GOT3 (cell line): ENCODE measurements at regions not wholly inside any gene's neighbourhood (a gene's known extent, or its start where the extent isn't known, plus 50 kb on each side); places are given as distances from the start of the nearest gene placed in this dataset.
"Not testable (repeated sequence)": the region's sequence is repeated elsewhere in the genome, so short reads cannot be mapped to it uniquely, and the experiment has no call there.

Source experiments
- DNase-seq: peaks from one replicate; lab custom pipeline; 2025; ENCODE audit warnings: mixed read lengths; lab: John Stamatoyannopoulos, UW

GRCh38 chr7:101146-102046 is 91.0 kb upstream of the FAM20C start:
- DNase-seq: no peak

- no peak for DNase-seq
Observed at GRCh38 chr7:102047-102711, 90.2 kb upstream of the FAM20C start.

- no peak for DNase-seq
Observed at GRCh38 chr7:102721-103120, 89.7 kb upstream of the FAM20C start.

GRCh38 chr7:103981-104380 is 88.4 kb upstream of the FAM20C start:
- DNase-seq: not testable (repeated sequence)

- no peak for DNase-seq
Observed at GRCh38 chr7:105002-105401, 87.4 kb upstream of the FAM20C start.

GRCh38 chr7:106356-106755 is 86.0 kb upstream of the FAM20C start:
- no peak for DNase-seq

- no peak for DNase-seq
Observed at GRCh38 chr7:107233-107632, 85.1 kb upstream of the FAM20C start.

- DNase-seq: no peak
Observed at GRCh38 chr7:107907-108306, 84.5 kb upstream of the FAM20C start.

GRCh38 chr7:109094-109493 is 83.3 kb upstream of the FAM20C start:
- no peak for DNase-seq

- no peak for DNase-seq
Observed at GRCh38 chr7:109898-110556, 82.3 kb upstream of the FAM20C start.

GRCh38 chr7:110557-111232 is 81.7 kb upstream of the FAM20C start:
- no peak for DNase-seq

GRCh38 chr7:111591-111990 is 80.8 kb upstream of the FAM20C start:
- no peak for DNase-seq

GRCh38 chr7:112881-113280 is 79.5 kb upstream of the FAM20C start:
- DNase-seq: no peak

- no peak for DNase-seq
Observed at GRCh38 chr7:115274-115911, 77.0 kb upstream of the FAM20C start.

- DNase-seq: no peak
Observed at GRCh38 chr7:116188-116981, 76.0 kb upstream of the FAM20C start.

GRCh38 chr7:117836-118614 is 74.3 kb upstream of the FAM20C start:
- DNase-seq: no peak

- no peak for DNase-seq
Observed at GRCh38 chr7:118615-119391, 73.6 kb upstream of the FAM20C start.

- DNase-seq: no peak
Observed at GRCh38 chr7:119392-120163, 72.8 kb upstream of the FAM20C start.
